ENCODE measurements at regions not wholly inside any gene's neighbourhood (a gene's known extent, or its start where the extent isn't known, plus 50 kb on each side); places are given as distances from the start of the nearest gene placed in this dataset.

GRCh38 chr12:14225064-14225463, 140.4 kb upstream of the ATF7IP start:
- TF ChIP-seq POLR2A (IDR thresholded peaks at IDR 0.05; ENCODE audit: low read length) = no peak
- no peak for TF ChIP-seq GATA1 (IDR thresholded peaks at IDR 0.05; ENCODE audit: low read depth, low read length)
